H54 (cell line): ENCODE measurements at regions not wholly inside any gene's neighbourhood (a gene's known extent, or its start where the extent isn't known, plus 50 kb on each side); places are given as distances from the start of the nearest gene placed in this dataset.
"Not testable (repeated sequence)": the region's sequence is repeated elsewhere in the genome, so short reads cannot be mapped to it uniquely, and the experiment has no call there.

Experiments
- DNase-seq: peaks from one replicate; pipeline ENCODE4 v3.0.0; 2011; ENCODE audit warnings: low spot score, mixed read lengths; ENCODE audit not compliant: insufficient read length
- FAIRE-seq: peaks from 3 replicates; lab custom pipeline; 2011; peaks lifted over from hg19 to GRCh38; lab: Jason Lieb, UNC
- POLR2A ChIP-seq: IDR thresholded peaks from 2 replicates; pipeline ENCODE4 v1.6.1; 2011; ENCODE audit warnings: low read depth, mild to moderate bottlenecking, low read length

DNA sequence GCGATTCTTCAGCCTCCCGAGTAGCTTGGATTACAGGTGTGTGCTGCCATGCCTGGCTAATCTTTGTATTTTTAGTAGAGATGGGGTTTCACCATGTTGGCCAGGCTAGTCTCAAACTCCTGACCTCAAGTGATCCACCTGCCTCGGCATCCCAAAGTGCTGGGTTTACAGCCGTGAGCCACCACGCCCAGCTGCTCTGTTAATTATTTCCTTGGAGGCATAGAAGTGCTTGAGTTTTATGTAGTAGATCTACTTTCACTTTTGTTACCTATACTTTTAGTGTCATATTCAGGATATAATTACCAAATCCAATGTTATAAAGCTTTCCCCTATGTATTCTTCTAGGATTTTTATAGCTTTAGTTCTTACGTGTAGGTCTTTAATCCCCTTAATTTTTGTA lies 1093.0 kb downstream of the GATA3 start:
- DNase-seq (no peak), FAIRE-seq (no peak)
- no peak for TF ChIP-seq POLR2A

DNA sequence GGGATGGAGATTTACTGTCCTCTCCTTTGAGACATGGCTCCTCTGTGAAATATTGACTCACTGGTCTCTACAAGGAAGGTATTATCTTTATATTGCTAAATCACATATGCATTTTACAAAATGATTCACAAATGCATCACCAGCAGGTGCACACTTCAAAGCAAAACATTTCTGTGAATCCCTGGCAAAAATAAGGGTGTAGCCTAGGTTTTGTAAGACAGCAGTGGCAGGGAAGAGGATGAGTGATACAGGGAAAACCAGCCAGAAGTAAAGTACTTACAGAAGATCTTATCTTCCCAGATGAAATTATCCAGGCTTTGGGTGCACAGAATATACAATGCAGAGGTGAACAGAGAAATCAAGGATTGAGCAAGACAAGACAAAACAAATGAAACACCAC lies 1094.6 kb downstream of the GATA3 start:
- no peak for FAIRE-seq
- TF ChIP-seq POLR2A, result no peak
- DNase-seq, result no peak

GRCh38 chr10:9153057-9153456 lies 1098.6 kb downstream of the GATA3 start:
- not testable (repeated sequence) for DNase-seq, FAIRE-seq

GRCh38 chr10:9157656-9158055 lies 1103.2 kb downstream of the GATA3 start:
- no peak for FAIRE-seq
- DNase-seq, result no peak
- TF ChIP-seq POLR2A, result no peak

- TF ChIP-seq POLR2A, result no peak
- DNase-seq (no peak), FAIRE-seq (no peak)
These were observed 1104.2 kb downstream of the GATA3 start for GRCh38 chr10:9158675-9159074.

- no peak for FAIRE-seq
- no peak for TF ChIP-seq POLR2A
- no peak for DNase-seq
These were observed 1105.8 kb downstream of the GATA3 start for GRCh38 chr10:9160275-9160674.

- DNase-seq, result no peak
- TF ChIP-seq POLR2A, result no peak
- FAIRE-seq, result no peak
These were observed 1109.2 kb downstream of the GATA3 start for GRCh38 chr10:9163699-9164098.

- DNase-seq, result no peak
- no peak for TF ChIP-seq POLR2A
- no peak for FAIRE-seq
These were observed 1112.3 kb downstream of the GATA3 start for GRCh38 chr10:9166770-9167169.

DNA sequence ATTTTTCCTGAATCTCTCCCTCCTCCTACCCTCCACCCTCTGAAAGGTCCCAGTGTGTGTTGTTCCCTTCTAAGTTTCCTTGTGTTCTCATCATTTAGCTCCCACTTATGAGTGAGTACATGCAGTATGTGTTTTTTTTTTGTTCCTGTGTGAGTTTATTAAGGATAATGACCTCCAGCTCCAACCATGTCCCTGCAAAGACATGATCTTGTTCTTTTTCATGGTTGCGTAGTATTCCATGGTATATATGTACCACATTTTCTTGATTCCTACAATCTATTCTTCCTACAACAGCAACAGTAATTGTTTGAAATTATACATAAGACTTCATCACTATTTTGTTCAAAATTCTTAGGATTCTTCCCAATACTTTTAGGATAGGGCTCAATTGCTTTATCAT lies 1117.8 kb downstream of the GATA3 start:
- no peak for TF ChIP-seq POLR2A
- DNase-seq (no peak), FAIRE-seq (no peak)

DNA sequence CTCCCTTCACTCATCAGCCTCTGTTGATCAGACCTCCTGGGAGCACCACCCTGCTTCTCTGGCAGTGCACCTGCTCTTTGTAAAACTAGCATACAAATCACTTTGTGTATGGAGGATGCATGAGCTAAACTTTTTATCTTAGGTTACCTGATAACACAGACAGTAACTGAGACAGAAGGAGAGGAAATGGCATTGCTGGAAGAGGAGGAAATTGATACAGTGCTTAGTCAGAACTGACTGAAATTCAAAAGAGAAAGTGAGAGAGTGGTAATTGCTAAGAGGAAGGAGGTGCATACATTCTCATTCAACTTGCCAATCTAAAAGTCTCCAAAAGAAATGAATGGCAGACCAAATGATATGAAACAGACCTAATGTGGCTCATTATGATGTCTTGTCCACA lies 1120.7 kb downstream of the GATA3 start:
- TF ChIP-seq POLR2A, result no peak
- FAIRE-seq (no peak), DNase-seq (no peak)

DNA sequence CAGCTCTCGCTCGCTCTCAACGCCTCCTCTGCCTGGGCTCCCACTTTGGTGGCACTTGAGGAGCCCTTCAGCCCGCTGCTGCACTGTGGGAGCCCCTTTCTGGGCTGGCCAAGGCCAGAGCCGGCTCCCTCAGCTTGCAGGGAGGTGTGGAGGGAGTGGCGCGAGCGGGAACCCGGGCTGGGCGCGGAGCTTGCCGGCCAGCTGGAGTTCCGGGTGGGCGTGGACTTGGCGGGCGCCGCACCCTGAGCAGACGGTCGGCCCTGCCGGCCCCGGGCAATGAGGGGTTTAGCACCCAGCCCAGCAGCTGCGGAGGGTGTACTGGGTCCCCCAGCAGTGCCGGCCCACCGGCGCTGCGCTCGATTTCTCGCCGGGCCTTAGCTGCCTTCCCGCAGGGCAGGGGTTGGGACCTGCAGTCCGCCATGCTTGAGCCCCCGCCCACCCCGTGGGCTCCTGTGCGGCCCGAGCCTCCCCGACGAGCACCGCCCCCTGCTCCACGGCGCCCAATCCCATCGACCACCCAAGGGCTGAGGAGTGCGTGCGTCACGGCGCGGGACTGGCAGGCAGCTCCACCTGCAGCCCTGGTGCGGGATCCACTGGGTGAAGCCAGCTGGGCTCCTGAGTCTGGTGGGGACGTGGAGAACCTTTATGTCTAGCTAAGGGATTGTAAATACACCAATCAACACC lies 1128.9 kb downstream of the GATA3 start:
- not testable (repeated sequence) for FAIRE-seq, DNase-seq

DNA sequence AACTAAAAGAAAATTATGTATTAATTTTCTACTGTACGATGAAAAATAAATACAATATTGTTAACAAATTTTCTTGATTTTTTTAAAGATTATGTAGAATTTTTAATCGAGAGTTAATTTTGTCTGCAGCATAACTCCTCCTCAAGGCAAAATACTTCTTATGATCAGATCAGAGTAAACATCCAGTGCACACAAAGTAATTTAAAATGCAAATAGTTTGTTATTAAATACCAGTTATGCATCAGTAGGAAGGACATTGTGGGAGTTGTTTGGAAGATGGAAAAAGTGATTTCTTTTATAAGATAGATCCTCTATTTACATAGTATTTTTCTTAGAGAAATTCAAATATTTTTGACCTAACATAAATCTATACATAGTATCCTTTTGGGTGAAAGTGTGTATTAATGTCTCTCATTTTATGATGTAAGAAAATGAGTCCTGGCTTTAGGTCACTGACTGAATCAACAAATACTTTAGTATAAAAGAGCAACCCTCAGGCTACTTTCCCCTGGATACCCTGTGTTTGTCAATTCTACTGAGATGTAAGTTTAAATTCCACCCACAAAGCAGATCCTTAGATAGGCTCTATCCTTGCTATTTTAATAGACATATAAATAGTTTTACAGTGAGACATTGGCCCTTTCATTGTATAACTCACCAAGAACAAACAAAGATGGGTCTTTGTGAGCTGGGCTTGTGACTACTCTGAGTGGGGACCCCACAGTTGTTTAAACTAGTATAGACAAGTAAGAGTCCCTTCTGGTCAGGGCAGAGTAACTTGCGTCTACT lies 1133.7 kb downstream of the GATA3 start:
- FAIRE-seq (no peak), DNase-seq (no peak)

GRCh38 chr10:9189448-9189847 lies 1135.0 kb downstream of the GATA3 start:
- TF ChIP-seq POLR2A, result no peak
- no peak for FAIRE-seq

More for the DNA sequence above, 1133.7 kb downstream of the GATA3 start:
- no peak for TF ChIP-seq POLR2A

GRCh38 chr10:9193120-9193519 lies 1138.6 kb downstream of the GATA3 start:
- TF ChIP-seq POLR2A, result no peak
- DNase-seq (no peak), FAIRE-seq (no peak)

More at GRCh38 chr10:9189448-9189847, 1135.0 kb downstream of the GATA3 start:
- no peak for DNase-seq

DNA sequence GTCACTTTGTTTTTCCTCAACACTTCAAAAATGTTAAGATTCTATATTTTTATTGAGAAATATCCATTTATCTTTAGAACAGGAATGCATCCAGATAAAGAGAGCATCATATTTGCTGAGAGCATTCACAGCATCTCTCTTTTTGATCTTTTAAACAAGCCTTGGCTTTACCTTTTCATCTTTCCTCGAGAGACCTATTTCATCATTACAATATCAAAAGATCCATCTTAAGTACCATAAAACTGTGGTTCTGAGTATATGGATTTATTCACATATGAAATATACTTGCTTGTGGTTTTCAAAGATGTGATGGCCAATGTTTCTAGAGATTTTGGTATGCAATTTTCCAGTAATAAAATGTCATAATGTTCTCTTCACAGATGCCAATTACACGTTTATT lies 1140.9 kb downstream of the GATA3 start:
- DNase-seq (no peak), FAIRE-seq (no peak)
- TF ChIP-seq POLR2A, result no peak
